OCI-LY1 (cell line): ENCODE measurements at regions not wholly inside any gene's neighbourhood (a gene's known extent, or its start where the extent isn't known, plus 50 kb on each side); places are given as distances from the start of the nearest gene placed in this dataset.

Experiments used
- H2AFZ ChIP-seq: fragments of 200-600 bp; sonication (generic), shearing (Covaris generic); 2 replicates; pipeline ENCODE4 v1.6.0; 2014; ENCODE audit warnings: antibody characterized with exemption, mild to moderate bottlenecking, low read length
- H3F3A ChIP-seq: fragments of 200-600 bp; sonication (generic), shearing (Covaris generic); 2 replicates; pipeline ENCODE4 v1.6.0; 2014; ENCODE audit warnings: mild to moderate bottlenecking, antibody characterized with exemption, low read length, moderate library complexity; ENCODE audit not compliant: insufficient read depth
- H3K27ac ChIP-seq: fragments of 200-600 bp; sonication (generic); 2 replicates; pipeline ENCODE4 v1.5.1; 2014; ENCODE audit warnings: low read length, mixed run types, mild to moderate bottlenecking, low read depth; ENCODE audit not compliant: poor library complexity, severe bottlenecking
- H3K27me3 ChIP-seq: fragments of 200-600 bp; sonication (generic); 2 replicates; pipeline ENCODE4 v1.6.0; 2014; ENCODE audit warnings: antibody characterized with exemption, mild to moderate bottlenecking, low read length, moderate library complexity; ENCODE audit not compliant: insufficient read depth
- H3K36me3 ChIP-seq: fragments of 200-600 bp; sonication (generic); 2 replicates; pipeline ENCODE4 v1.6.1; 2014; ENCODE audit warnings: mild to moderate bottlenecking, antibody characterized with exemption, low read length, moderate library complexity, mixed read lengths; ENCODE audit not compliant: insufficient read depth
- H3K4me1 ChIP-seq: fragments of 200-600 bp; sonication (generic); 2 replicates; pipeline ENCODE4 v1.5.1; 2014; ENCODE audit warnings: mild to moderate bottlenecking, low read length, moderate library complexity; ENCODE audit not compliant: insufficient read depth, severe bottlenecking
- H3K4me2 ChIP-seq: fragments of 200-600 bp; sonication (generic), shearing (Covaris generic); 2 replicates; pipeline ENCODE4 v1.6.1; 2014; ENCODE audit warnings: low read length
- H3K4me3 ChIP-seq: fragments of 200-600 bp; sonication (generic); 2 replicates; pipeline ENCODE4 v1.5.1; 2014; ENCODE audit warnings: low read length, low read depth, mild to moderate bottlenecking, mixed read lengths; ENCODE audit not compliant: poor library complexity, severe bottlenecking
- H3K79me2 ChIP-seq: fragments of 200-600 bp; shearing (Covaris generic); 2 replicates; pipeline ENCODE4 v1.6.1; 2016; ENCODE audit warnings: mixed run types, low read length, mixed read lengths; ENCODE audit not compliant: insufficient read depth
- H3K9ac ChIP-seq: fragments of 200-600 bp; sonication (generic), shearing (Covaris generic); 2 replicates; pipeline ENCODE4 v1.6.1; 2014; ENCODE audit warnings: mild to moderate bottlenecking, low read length, mixed read lengths
- H3K9me2 ChIP-seq: fragments of 200-600 bp; sonication (generic), shearing (Covaris generic); 2 replicates; pipeline ENCODE4 v1.6.1; 2014; ENCODE audit warnings: low read depth, mild to moderate bottlenecking, low read length, mixed read lengths
- H3K9me3 ChIP-seq: fragments of 200-600 bp; shearing (Covaris generic); 2 replicates; pipeline ENCODE4 v1.6.1; 2014; ENCODE audit warnings: low read length, mixed read lengths
- H4K20me1 ChIP-seq: fragments of 200-600 bp; sonication (generic), shearing (Covaris generic); 2 replicates; pipeline ENCODE4 v1.6.0; 2016; ENCODE audit warnings: mild to moderate bottlenecking, low read length; ENCODE audit not compliant: insufficient read depth
- EZH2 ChIP-seq: fragments of 200-600 bp; sonication (generic), shearing (Covaris generic); IDR thresholded peaks from 2 replicates; pipeline ENCODE4 v1.8.0; 2017; ENCODE audit warnings: borderline replicate concordance, mixed run types, mild to moderate bottlenecking, antibody characterized with exemption, low read length, moderate library complexity, mixed read lengths
- TF ChIP-seq, protein P1 (sequence below): fragments of 200-600 bp; sonication (generic), shearing (Covaris generic); IDR thresholded peaks from 2 replicates; pipeline ENCODE4 v1.5.1; 2017; ENCODE audit warnings: mild to moderate bottlenecking, antibody characterized with exemption, low read length, moderate library complexity, mixed read lengths

DNA sequence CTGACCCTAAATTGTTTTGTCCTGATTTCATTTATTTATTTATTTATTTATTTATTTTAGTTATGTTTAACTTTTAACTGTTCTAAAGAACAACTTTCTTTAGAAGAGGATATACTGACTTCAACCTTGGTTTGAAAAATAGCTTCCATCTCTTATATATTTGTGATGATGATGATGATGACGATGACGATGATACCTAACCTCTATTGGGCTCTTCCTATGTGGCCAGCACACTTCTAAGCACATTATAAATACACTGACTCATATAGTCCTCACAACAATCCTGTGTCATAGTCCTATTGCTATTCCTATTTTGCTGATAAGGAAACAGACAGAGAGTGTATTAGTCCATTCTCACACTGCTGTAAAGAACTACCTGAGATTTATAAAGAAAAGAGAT, 162.9 kb upstream of the KIAA1217 start:
- Histone ChIP-seq H3F3A (no peaks in the 10 kb centered on the region), H3K4me1 (no peaks in the 10 kb centered on the region), H3K36me3 (no peaks in the 10 kb centered on the region), H3K27ac (no peak overlapping the region), H3K27me3 (no peaks in the 10 kb centered on the region), H3K79me2 (no peaks in the 10 kb centered on the region), H2AFZ (no peak overlapping the region), H3K4me3 (no peak overlapping the region), H3K9me2 (no peaks in the 10 kb centered on the region), H3K9ac (no peak overlapping the region), H3K9me3 (no peaks in the 10 kb centered on the region), H3K4me2 (no peak overlapping the region), H4K20me1 (no peaks in the 10 kb centered on the region)
- no peak for TF ChIP-seq EZH2
- TF ChIP-seq, protein P1, sequence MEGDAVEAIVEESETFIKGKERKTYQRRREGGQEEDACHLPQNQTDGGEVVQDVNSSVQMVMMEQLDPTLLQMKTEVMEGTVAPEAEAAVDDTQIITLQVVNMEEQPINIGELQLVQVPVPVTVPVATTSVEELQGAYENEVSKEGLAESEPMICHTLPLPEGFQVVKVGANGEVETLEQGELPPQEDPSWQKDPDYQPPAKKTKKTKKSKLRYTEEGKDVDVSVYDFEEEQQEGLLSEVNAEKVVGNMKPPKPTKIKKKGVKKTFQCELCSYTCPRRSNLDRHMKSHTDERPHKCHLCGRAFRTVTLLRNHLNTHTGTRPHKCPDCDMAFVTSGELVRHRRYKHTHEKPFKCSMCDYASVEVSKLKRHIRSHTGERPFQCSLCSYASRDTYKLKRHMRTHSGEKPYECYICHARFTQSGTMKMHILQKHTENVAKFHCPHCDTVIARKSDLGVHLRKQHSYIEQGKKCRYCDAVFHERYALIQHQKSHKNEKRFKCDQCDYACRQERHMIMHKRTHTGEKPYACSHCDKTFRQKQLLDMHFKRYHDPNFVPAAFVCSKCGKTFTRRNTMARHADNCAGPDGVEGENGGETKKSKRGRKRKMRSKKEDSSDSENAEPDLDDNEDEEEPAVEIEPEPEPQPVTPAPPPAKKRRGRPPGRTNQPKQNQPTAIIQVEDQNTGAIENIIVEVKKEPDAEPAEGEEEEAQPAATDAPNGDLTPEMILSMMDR: no peak

DNA sequence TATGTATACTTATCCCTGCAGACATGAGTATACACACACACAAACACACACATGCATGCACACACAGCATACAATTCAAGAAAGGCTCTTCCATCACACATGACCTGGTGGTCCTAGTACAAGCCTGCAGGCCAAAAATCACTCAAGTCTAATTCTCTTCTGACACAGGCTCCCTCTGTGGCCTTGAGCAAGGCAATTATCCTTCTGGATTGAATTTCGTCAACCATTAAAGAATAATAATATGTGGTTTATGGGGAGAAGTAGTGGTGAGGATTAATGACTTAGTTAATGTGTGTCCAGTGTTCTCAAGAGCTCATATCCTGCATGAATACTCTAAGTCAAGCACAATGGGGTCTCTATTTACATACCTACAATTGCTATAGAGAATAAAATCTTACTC, 161.8 kb upstream of the KIAA1217 start:
- no peak overlapping the region for H2AFZ ChIP-seq
- no peaks in the 10 kb centered on the region for H3K36me3 ChIP-seq
- no peaks in the 10 kb centered on the region for H3K9me2 ChIP-seq
- H3K4me2 ChIP-seq: no peak overlapping the region
- no peaks in the 10 kb centered on the region for H3K9me3 ChIP-seq
- no peak overlapping the region for H3K9ac ChIP-seq
- no peaks in the 10 kb centered on the region for H3K79me2 ChIP-seq
- no peaks in the 10 kb centered on the region for H3K4me1 ChIP-seq
- TF ChIP-seq EZH2: no peak
- TF ChIP-seq, protein P1: no peak
- no peak overlapping the region for H3K27ac ChIP-seq
- no peaks in the 10 kb centered on the region for H3F3A ChIP-seq
- H3K4me3 ChIP-seq: no peak overlapping the region
- no peaks in the 10 kb centered on the region for H3K27me3 ChIP-seq
- H4K20me1 ChIP-seq: no peaks in the 10 kb centered on the region

DNA sequence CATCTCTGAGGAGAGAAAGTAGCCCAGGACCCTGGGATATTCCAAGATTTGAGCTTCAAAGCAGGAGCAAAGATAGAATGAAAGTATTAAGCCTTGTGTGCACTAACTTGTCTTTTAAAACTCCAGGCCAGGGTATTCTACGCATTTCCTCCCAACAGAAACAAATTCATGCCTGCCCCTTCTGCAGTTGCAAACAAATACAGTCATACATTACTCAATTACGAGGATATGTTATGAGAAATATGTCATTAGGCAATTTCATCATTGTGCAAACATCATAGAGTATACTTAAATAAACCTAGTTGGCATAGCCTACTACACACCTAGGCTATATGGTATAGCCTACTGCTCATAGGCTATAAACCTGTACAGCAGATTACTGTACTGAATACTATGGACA, 154.5 kb upstream of the KIAA1217 start:
- Histone ChIP-seq H3K27ac (no peak overlapping the region), H3F3A (no peaks in the 10 kb centered on the region), H4K20me1 (no peaks in the 10 kb centered on the region), H3K4me2 (no peak overlapping the region), H3K79me2 (no peaks in the 10 kb centered on the region), H3K27me3 (no peaks in the 10 kb centered on the region), H3K9ac (no peak overlapping the region), H2AFZ (no peak overlapping the region), H3K9me2 (no peaks in the 10 kb centered on the region), H3K4me3 (no peak overlapping the region), H3K4me1 (no peaks in the 10 kb centered on the region), H3K36me3 (no peaks in the 10 kb centered on the region), H3K9me3 (no peaks in the 10 kb centered on the region)
- TF ChIP-seq EZH2: no peak
- TF ChIP-seq, protein P1: no peak
